Retina (tissue), 1 donor: ENCODE measurements at regions not wholly inside any gene's neighbourhood (a gene's known extent, or its start where the extent isn't known, plus 50 kb on each side); places are given as distances from the start of the nearest gene placed in this dataset.

Source experiments
- DNase-seq: peaks from one replicate; pipeline ENCODE4 v3.0.0-alpha.2; 2016

DNA sequence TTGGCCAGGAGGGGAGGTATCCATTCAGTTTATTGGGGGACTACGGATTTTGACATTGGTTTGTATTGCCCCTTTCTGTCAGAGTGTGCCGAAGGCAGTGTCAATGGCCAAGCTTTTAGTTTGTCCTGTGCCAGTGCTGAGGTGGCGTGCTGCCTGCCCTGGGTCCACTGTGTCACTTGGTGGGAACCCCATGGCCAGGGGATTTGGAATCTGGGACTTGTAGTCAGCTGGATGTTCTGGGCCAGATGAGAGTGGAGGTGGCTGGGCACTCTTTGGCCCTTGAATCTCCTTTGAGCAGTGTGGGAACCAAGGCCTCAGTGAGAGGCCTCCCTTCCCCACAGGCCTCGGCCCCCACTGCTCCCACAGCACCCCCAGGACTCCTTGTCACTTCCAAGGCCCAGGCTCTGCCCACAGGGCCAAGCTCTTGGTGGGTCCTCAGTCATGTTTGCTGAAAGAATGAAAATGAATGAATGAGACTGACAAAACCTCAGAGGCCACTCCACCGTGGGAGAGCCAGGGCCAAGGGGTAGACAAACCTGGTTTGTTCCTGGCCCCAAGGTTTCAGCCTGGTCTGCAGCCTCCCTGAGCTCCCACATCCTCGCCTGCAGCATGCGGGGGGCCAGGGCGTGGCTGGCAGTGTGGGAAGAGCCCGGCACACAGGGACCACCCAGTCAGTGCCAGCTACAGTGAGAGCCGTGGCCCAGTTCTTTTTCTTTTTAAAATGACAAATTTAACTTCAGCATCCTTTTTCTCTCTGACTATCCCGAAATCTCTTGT, 412.2 kb downstream of the MATN1 start:
- no peak for DNase-seq

DNA sequence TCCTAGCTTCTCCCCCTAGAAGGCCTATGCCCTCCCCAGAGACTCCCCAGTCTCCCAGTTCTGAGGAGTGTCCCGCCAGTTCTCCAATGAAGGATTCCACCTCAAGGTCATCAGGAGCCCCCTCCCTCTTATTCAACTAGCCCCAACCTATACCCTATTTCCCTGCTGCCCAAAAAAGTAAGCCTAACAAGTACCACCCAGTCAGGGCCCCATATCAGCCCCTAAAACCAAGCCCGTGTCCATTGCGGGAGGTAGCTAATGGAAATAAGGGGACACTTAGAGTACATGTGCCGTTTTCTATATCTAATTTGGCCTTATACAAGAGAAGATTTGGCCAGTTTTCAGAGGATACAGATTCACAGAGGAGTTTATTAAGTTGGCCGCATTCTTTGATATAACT, 416.2 kb downstream of the MATN1 start:
- DNase-seq = no peak

DNA sequence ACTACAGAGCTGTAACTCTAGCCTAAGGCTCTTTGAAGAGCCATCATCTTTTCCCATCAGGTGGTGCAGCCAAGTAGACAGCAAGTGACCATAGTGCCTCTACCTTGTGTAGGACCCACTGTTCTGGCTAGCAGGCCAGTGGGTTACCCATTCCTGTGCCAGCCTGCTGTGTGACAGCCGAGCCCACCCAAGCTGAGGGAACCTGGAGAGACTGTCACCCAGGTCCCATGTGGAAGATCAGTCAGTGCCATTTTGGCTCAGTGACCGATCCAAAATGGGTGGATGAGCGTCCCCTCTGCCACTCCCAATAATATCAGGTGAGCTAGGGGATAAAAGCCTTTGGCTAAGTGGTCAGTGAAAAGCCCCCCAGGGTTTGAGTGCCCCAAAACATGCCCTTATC, 417.9 kb downstream of the MATN1 start:
- DNase-seq = no peak

DNA sequence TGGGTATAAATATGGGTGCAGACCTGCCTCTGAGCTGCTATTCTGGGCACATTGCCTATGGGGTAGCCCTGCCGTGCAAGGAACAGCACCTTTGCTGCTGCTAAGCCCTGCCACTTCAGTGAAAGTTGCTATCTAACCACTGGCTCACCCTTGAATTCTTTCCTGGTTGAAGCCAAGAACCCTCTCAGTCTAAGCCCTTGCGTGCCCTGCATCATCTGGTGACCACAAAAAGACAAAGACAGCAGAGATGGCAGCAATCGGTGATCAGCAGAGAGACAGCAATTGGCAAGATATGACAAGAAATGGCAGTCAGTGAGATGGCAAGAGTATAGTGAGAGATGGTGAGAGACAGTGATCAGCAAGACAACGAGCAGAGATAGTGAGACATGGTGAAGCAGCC, 418.3 kb downstream of the MATN1 start:
- no peak for DNase-seq

DNA sequence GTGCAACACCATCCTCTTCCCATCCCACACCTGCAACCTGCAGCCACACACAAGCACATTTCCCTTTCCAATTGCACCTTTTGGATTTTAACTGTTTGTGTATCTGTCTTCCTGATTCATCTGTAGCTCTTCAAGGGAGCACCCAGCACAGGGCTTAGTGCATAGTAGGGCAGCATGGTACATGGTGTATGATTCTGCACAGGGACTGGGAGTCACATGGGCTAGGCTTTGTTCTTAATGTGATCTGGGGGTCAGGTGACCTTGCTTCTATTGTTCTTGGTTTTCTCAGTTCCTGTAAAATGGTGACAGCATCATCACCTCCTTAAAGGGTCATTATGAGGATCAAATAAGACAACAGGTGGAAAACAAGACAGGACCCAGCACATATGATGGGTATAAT, 419.3 kb downstream of the MATN1 start:
- DNase-seq = no peak

DNA sequence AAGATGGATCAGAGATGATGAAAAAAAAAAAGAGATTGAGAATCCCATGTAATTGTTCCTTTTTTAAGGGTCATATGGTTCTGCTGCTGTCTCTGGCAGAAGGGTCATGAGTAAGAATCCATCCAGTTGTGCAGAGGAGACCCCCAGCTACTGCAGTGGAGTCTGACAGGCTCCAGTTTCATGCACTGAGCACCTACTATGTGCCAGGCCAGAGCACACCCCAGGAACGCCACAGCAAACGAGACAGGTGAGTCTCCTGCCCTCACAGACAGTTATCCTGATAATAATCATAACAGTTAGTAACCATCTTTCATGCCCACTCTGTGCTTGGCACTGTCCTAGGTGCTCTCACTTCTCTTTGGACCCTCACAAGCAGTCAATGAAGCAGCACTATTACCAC, 420.0 kb downstream of the MATN1 start:
- no peak for DNase-seq

DNA sequence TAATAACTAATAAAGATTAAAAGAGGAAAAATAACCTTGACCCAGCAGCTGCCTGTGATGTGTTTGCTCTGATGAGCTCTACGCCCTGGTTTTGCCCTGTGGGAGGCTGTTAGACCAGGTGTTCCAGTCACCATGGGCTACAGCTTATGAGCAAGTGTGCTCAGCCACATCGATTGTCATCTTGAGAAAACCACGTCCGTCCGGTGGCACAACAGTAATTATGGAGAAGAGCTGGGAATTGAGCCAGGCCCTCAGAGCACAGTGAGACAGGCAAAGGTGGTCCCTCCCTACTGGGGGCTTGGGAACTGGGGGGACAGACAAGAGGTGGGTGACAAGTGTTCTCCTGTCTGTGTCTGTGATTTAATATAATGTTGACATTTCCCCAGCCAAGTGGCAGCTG, 420.5 kb downstream of the MATN1 start:
- DNase-seq = peak; percentile 46

DNA sequence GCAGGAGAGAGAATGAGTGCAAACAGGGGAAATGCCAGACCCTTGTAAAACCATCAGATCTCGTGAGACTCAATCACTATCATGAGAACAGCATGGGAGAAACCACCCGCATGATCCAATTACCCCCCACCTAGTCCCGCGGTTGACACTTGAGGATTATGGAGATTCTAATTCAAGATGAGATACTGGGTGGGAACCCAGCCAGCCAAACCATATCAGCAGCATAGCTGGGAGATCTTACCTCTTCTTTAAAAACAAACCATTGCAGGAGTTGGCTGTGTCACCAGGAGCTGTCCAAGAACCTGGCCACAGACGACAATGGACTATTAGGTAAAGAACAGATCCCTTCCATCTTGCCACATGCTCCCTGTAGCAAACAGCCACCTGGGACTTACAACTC, 422.7 kb downstream of the MATN1 start:
- no peak for DNase-seq

DNA sequence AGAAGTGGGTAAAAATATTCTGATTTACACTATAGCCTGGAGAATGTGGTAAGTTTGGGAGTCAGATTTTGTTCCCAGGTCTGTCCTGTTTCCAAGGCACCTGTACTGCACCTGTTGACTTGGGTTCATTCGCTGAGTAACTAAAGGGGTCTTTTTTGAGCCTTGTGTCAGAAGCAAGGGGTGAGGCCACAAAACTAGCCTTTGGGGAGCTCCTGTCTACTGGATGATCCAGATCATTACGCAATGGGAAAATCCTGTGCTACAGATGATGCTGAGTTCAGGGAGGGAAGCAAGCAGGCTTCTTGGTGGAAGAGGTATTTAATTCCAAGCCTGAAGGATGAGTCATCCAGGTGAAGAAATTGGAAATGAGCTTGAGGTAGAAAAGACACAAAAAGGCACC, 424.0 kb downstream of the MATN1 start:
- DNase-seq = no peak

DNA sequence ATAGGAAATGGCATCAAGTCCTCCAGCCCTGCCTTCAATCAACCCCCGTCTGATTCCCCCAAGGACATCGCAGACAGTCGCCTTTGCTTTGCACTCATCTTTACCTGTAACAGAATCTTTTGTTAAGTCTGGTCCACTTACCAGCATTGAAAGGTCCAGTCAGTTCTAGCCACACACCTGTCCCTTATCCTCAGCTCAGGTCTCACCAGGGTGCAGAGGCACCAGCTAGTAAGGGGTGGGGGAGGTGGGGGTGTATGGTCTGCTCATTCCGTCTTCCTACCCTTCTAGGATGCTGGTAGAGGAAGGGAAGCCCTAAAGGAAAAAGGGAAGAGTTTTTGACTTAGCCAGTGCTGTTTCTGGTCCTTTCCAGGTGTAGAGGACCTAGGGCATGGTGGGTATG, 427.7 kb downstream of the MATN1 start:
- DNase-seq = no peak

DNA sequence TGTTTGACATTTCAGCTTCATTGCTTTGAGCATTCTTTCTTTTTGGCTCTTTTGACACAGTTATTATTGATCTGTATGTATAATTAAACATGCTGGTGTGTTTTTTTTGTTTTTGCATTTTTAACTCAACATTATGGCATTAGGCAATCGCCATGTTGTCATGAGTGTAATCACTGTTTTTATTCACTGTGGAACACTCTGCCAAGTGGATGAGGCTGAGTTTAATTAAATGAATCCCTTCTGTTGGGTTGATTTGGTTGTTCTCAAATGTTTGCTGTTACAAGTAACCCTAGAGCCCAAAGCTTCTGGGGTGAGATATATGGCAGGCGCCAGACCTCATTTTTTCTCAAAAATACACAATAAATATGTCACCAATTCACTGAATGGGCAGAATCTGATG, 428.1 kb downstream of the MATN1 start:
- DNase-seq = no peak

DNA sequence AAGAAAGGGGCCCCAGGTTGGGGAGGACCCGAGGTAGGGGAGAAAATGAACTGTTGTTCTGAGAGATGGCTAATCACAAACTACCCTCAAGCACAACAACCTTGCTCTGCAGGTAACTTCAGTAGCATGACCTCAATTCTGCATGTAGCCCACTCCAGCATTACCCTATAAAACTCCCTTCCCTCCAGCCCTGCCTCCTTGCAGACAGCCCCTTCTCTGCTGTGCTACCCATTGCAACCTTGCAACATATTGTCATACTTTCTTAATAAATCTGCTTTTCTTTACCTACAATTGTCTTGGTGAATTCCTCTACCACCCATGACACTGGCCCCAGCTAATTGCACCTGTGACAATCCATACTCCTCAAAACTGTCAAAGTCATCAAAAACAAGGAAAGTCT, 428.9 kb downstream of the MATN1 start:
- DNase-seq = no peak

DNA sequence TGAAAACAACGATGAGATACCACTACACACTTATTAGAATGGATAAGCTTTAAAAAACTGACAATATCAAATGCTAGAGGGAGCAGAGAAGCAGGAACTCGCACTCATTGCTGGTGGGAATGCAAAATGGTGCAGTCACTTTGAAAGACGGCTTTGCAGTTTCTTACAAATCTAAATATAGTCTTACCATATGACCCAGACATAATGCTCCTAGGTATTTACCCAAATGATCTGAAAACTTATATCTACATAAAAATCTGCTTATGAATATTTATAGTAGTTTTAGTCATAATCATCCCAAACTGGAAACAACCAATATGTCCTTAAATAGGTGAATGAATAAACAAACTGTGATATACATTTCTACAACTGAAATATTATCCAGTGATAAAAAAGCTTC, 430.9 kb downstream of the MATN1 start:
- no peak for DNase-seq

DNA sequence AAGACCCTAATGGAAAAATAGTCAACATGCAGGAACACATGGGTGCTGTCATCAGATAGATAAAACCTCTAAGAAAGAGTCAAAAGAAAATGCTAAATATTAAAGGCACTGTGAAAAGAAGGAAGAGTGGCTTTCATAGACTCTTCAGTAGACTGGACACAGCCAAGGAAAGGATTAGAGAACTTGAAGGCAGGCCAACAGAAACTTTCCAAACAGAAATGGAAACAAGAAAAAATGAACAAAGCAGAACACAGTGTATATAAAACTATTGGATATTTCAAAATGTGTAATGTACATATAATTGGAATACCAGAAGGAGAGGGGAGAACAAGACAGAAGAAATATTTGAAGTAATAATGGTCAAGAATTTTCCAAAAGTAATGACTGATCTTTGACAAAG, 431.9 kb downstream of the MATN1 start:
- DNase-seq = no peak

DNA sequence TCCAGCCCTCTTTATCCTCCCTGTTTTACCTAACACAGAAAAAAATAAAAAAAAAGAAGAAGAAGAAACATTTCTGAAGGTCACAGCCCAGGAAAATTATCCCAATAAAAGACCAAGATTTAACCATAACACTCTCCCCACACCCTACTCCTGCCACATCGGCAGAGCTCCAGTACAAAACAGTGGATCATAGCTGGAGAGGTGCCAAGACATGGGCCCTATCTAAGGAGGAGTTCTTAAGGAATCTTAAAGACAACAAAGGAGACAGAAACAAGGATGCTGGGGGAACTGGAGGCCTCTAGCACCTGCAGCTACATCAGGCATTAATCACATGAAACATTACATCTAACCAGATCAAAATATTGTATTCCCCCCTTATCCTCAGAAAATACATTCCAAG, 432.8 kb downstream of the MATN1 start:
- DNase-seq = no peak

DNA sequence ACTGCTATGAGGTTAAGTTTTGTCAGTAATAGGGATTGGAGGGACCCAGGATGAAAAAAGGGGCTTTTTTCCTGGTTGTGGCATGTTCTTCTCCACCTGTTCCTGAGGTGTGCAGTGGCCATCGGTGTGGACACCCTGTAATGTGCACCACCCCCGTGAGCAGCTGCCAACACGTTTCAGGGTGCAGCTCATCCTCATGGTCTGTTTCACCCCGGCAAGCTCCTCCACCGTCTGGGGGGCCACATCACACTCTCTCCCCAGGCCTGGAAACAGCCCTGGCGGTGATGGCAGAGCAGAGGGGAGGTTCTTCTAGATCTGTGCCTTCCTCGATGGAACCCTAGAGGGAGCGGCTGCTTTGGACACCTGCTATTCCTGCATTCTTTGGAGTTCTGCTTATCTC, 435.4 kb downstream of the MATN1 start:
- no peak for DNase-seq

DNA sequence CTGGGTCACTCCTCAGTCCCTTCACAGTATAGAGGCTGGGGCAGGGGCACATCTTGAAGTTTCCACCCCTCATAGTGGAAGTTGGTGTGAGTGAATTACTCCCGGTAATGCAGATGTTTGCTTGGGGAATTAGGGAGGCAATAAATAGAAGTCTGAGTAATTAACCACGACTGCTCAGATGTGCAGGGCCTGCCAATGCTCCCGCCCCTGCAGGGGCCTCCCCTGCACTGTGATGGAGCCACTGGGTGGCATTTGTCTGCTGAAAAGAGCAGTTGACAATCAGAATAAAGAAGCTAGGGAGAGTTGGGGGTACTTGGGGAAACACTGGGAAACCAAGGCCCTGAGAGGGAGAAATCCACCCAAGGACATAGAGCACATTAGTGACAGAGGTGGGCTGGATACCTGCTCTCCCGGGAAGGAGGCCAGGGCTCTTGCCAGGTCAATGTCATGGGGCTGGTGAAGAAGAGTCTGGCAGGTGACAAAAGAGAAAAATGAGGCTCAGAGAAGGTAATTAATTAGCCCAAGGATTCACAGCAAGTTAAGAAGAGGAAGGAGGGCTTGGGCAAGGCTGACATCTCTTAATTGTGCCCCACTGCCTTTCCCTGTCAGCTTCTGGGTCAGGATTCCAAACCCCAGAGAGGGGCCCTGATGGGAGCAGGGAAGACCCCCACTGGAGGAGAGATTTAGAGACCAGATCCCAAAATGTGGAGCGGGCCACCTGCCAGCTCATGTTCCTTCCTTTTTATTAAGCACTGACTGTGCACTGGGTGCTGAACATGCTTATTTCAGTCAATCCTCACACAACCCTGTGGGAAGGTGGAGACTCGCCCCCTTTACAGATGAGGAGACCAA, 436.2 kb downstream of the MATN1 start:
- no peak for DNase-seq

DNA sequence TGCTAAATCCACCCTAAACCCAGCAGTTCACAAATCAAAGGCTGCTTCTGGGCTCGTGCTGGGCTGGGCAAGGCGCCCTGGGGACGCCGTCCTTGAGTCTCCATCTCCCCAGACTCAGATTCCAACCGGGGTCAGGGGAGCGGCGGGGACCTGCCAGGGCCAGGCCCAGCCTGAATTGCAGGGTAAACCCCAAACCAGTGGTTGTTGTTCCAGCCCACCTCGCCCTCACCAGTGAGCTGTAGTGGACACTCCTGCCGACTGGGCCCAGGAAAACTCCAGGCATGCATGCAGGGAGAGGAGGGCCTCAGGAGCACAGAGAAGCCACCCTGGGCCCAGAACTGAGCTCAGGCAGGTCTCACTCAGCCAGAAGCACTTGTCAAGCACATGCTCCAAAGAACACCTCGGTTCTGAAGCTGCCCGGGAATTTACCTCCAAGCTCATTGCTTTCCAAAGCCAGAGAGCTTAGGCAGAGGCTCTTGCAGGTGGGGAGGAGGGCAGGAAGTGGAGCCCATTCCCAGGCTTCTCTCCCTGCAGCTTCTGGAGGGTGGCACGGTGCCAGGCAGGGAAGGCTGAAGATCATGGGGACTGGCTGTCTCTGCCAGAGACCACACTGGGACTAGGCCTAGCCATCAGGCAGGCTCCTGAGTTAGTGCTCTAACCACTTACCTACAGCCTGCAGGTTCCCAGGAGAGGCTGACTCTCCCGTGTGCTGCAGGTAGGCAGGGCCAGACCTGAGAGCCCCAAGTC, 437.0 kb downstream of the MATN1 start:
- DNase-seq = no peak

DNA sequence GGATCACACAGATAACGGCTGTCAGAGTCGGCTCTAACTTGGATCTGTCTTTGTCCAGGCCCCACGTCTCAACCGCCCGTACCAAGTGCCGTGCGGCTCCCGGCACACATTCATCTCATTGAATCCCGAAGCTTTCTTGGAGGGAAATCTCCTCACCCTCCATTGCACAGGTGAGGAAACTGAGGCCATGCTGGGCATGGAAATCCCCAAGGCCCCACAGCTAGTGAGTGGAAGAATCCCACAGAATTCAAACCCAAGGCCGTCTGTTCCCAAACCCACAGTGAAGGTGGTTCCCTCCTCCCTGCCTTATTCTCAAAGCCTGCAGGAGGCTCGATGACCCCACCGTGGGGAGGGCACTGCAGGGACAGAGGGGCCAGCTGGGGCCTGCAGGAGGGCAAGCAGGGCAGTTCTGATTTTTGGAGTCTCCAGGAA, 437.9 kb downstream of the MATN1 start:
- no peak for DNase-seq

DNA sequence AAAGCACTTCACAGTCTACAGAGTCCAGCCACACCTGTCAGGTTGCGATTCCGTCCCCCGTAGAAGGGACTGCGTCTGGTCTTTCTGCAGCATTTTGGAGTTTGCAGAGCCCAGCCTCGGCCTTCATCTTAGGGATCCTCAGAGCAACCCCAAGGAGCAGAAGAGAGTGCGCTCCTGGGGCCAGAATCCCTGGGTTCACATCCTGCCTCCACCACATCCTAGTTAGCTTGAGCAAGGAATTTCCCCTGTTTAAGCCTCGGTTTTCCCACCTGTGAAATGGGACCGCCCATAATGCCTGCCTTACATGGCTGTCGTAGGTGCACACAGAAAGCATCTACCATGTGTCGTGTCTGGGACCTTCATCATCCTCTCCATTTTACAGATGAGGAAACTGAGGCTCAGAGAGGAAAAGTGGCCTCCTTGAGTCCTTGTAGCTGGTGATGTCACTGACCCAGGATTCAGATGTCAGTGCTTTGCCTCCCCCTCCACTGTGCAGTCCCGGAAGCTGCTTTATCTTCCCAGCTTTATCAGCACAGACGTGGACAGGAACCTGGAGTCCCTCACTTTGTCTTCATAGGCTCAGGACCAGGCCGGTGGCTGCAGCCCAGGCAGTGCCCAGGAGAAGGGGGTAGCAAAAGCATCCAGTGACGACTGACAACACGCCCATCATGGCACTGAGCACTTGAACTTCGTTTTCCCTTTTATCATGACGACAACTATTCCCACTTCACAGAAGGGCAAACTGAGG, 438.5 kb downstream of the MATN1 start:
- no peak for DNase-seq

DNA sequence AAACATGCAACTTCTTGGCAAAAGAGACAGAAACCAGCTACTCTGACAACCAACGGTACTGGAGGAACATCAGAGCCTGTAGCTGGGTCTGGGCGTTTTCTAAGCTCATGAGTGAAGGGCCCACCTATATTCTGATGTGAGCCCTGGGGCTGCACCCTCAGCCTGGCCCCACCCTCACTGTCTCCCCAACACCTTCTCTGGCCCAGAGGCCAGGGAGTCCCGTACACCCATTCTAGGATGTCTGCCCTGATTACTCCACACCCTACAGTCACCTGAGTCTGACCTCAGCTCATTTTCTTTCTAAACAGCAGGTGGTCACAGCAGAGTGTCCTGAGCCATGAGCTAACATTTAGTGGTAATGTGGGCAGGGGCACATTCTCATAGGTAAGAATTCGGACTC, 439.2 kb downstream of the MATN1 start:
- DNase-seq = no peak

DNA sequence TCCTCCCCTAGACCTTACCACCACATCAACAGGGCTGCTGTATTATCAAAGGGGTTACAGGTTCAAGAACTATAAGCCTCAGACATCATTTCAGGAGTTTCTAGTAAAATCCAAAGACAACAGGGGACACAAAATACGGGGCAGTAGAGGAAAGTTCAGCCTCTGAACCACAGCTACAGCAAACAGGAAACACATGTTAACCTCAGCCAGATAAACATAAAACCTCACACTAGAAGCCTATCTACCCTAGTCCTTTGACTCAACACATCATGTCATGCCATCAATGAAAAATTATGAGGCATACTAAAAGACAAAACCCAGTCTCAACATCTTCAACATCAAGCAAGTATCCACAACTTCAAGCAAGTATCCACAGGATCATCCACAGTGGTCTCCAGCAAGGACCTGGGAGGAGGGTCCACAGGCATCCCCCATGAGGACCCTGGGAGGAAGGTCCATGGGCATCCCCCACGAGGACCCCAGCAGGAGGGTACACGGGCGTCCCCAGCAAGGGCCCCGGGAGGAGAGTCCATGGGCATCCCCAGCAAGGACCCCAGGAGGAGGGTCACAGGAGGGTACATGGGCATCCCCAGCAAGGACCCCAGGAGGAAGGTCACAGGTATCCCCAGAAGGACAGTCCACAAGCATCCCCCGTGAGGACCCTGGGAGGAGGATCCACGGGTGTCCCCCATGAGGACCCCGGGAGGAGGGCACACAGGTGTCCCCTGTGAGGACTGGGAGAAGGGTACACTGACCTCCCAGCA, 440.0 kb downstream of the MATN1 start:
- DNase-seq = no peak
